Mesenchymal stem cell (in vitro differentiated cells and primary cell): ENCODE measurements at regions not wholly inside any gene's neighbourhood (a gene's known extent, or its start where the extent isn't known, plus 50 kb on each side); places are given as distances from the start of the nearest gene placed in this dataset.

Experiments
- DNase-seq: peaks from one replicate; pipeline ENCODE4 v3.0.0-alpha.2; 2013
- H2AFZ ChIP-seq: one replicate; pipeline ENCODE4 v1.6.1; 2013; ENCODE audit warnings: low read depth, mild to moderate bottlenecking, control low read depth, inconsistent platforms, low read length, moderate library complexity
- H2AK5ac ChIP-seq: 2 replicates; pipeline ENCODE4 v1.6.1; 2013; ENCODE audit warnings: low read length, moderate library complexity, mild to moderate bottlenecking, inconsistent platforms; ENCODE audit not compliant: severe bottlenecking
- H2BK120ac ChIP-seq: one replicate; pipeline ENCODE4 v1.6.1; 2013; ENCODE audit warnings: low read depth, mild to moderate bottlenecking, inconsistent platforms, low read length, moderate library complexity
- H2BK12ac ChIP-seq, 2 experiments: one replicate each; pipeline ENCODE4 v1.6.1; 2013; ENCODE audit warnings: inconsistent platforms in 2 of 2, low read length in 2 of 2, mild to moderate bottlenecking in 2 of 2, moderate library complexity in 2 of 2, control low read depth in 1 of 2
- H2BK15ac ChIP-seq: one replicate; pipeline ENCODE4 v1.6.1; 2013; ENCODE audit warnings: mild to moderate bottlenecking, low read depth, inconsistent platforms; ENCODE audit not compliant: poor library complexity, severe bottlenecking
- H2BK5ac ChIP-seq: 2 replicates; pipeline ENCODE4 v1.6.1; 2013; ENCODE audit warnings: low read depth, mild to moderate bottlenecking, low read length, control low read depth, inconsistent platforms; ENCODE audit not compliant: poor library complexity, severe bottlenecking
- H3K14ac ChIP-seq, 2 experiments: one replicate each; pipeline ENCODE4 v1.6.1; 2013; ENCODE audit warnings: inconsistent platforms in 2 of 2, low read length in 2 of 2, control low read depth in 1 of 2, mild to moderate bottlenecking in 1 of 2, moderate library complexity in 1 of 2
- H3K18ac ChIP-seq, 2 experiments: one replicate each; pipeline ENCODE4 v1.6.1; 2013; ENCODE audit warnings: inconsistent platforms in 2 of 2, low read length in 2 of 2, control low read depth in 1 of 2, low read depth in 1 of 2, mild to moderate bottlenecking in 1 of 2
- H3K23ac ChIP-seq, 2 experiments: one replicate each; pipeline ENCODE4 v1.6.1; 2013; ENCODE audit warnings: inconsistent platforms in 2 of 2, low read length in 2 of 2, mild to moderate bottlenecking in 2 of 2, moderate library complexity in 2 of 2, control low read depth in 1 of 2
- H3K27ac ChIP-seq: 2 replicates; pipeline ENCODE4 v1.5.1; 2013; ENCODE audit warnings: mild to moderate bottlenecking, moderate library complexity, low read length, control low read depth, inconsistent platforms; ENCODE audit not compliant: poor library complexity, severe bottlenecking
- H3K27me3 ChIP-seq, 2 experiments: 2 replicates each; pipeline versions ENCODE4 v1.6.1 to v1.7.0; 2013; ENCODE audit warnings: low read length in 2 of 2, mild to moderate bottlenecking in 2 of 2, moderate library complexity in 2 of 2, control low read depth in 1 of 2, inconsistent platforms in 1 of 2; ENCODE audit not compliant: control insufficient read depth in 1 of 2, insufficient read depth in 1 of 2
- H3K36me3 ChIP-seq, 2 experiments: 2 replicates each; pipeline versions ENCODE4 v1.6.1 to v1.7.0; 2013; ENCODE audit warnings: low read length in 2 of 2, control low read depth in 1 of 2, inconsistent platforms in 1 of 2, low read depth in 1 of 2, mild to moderate bottlenecking in 1 of 2; ENCODE audit not compliant: insufficient read depth in 2 of 2, control insufficient read depth in 1 of 2
- H3K4ac ChIP-seq, 2 experiments: one replicate each; pipeline ENCODE4 v1.6.1; 2013; ENCODE audit warnings: inconsistent platforms in 2 of 2, low read length in 2 of 2, mild to moderate bottlenecking in 2 of 2, moderate library complexity in 2 of 2, control low read depth in 1 of 2, low read depth in 1 of 2
- H3K4me1 ChIP-seq: 2 replicates; pipeline ENCODE4 v1.6.1; 2013; ENCODE audit warnings: low read depth, low read length, control low read depth; ENCODE audit not compliant: control insufficient read depth, insufficient read depth
- H3K4me2 ChIP-seq: 2 replicates; pipeline ENCODE4 v1.6.1; 2013; ENCODE audit warnings: low read length, mild to moderate bottlenecking, inconsistent platforms; ENCODE audit not compliant: poor library complexity, severe bottlenecking
- H3K4me3 ChIP-seq, 2 experiments: 2 replicates each; pipeline versions ENCODE4 v1.5.1 to v1.7.0; 2013; ENCODE audit warnings: low read length in 2 of 2, mild to moderate bottlenecking in 2 of 2, control low read depth in 1 of 2, low read depth in 1 of 2; ENCODE audit not compliant: insufficient read depth in 1 of 2
- H3K79me1 ChIP-seq: replicated peaks from 2 replicates; pipeline ENCODE4 v1.6.1; 2013; ENCODE audit warnings: mild to moderate bottlenecking, control low read depth, low read length, inconsistent platforms; ENCODE audit not compliant: poor library complexity, severe bottlenecking
- H3K9ac ChIP-seq: 2 replicates; pipeline ENCODE4 v1.7.0; 2013; ENCODE audit warnings: mild to moderate bottlenecking, low read length, moderate library complexity
- H3K9me3 ChIP-seq: 2 replicates; pipeline ENCODE4 v1.7.0; 2013; ENCODE audit warnings: mild to moderate bottlenecking, low read length; ENCODE audit not compliant: control insufficient read depth
- H4K8ac ChIP-seq: one replicate; pipeline ENCODE4 v1.6.1; 2013; ENCODE audit warnings: inconsistent platforms, mild to moderate bottlenecking, low read length, moderate library complexity
- H4K91ac ChIP-seq: one replicate; pipeline ENCODE4 v1.6.1; 2013; ENCODE audit warnings: mild to moderate bottlenecking, low read length, inconsistent platforms
- WGBS: methylation state at CpG from one replicate; pipeline ENCODE4 v1.1.7; 2013; ENCODE audit warnings: mixed read lengths; 5-methylcytosine and 5-hydroxymethylcytosine counted together

GRCh38 chr10:114754445-114755320, 66.9 kb upstream of the FHIP2A start:
- H3K14ac ChIP-seq, result no peak overlapping the region
- no peak overlapping the region for H2BK5ac ChIP-seq
- H4K8ac ChIP-seq, result no peak overlapping the region
- no peak overlapping the region for H3K23ac ChIP-seq
- WGBS, result 79% methylated on average over 13 of the region's 15 CpGs
- no peak overlapping the region for H2BK120ac ChIP-seq
- H3K4ac ChIP-seq, result no peak overlapping the region
- H4K91ac ChIP-seq, result peak overlapping the region; percentile 57
- DNase-seq, result peak; percentile 18
- peaks cover 6% of the 10 kb centered on the region for H3K4me1 ChIP-seq
- peak overlapping the region; percentile 26 for H2AK5ac ChIP-seq
- no peak overlapping the region for H3K9ac ChIP-seq
- H3K4me2 ChIP-seq, result no peak overlapping the region
- no peak overlapping the region for H2BK15ac ChIP-seq
- no peak overlapping the region for H2AFZ ChIP-seq
- no peak overlapping the region for H3K18ac ChIP-seq
- H3K79me1 ChIP-seq, result peaks cover 16% of the 10 kb centered on the region
- H3K27me3 ChIP-seq, result no peaks in the 10 kb centered on the region
- H2BK12ac ChIP-seq, result no peak overlapping the region
- H3K4me3 ChIP-seq, result no peak overlapping the region
- no peak overlapping the region for H3K27ac ChIP-seq
- no peaks in the 10 kb centered on the region for H3K9me3 ChIP-seq
- H3K36me3 ChIP-seq, result no peaks in the 10 kb centered on the region

GRCh38 chr10:114755537-114755936, 66.0 kb upstream of the FHIP2A start:
- Histone ChIP-seq H3K79me1 (peaks cover 15% of the 10 kb centered on the region), H3K4me1 (peaks cover 6% of the 10 kb centered on the region), H3K4ac (no peak overlapping the region), H2AK5ac (no peak overlapping the region), H4K91ac (no peak overlapping the region), H2BK5ac (no peak overlapping the region), H4K8ac (no peak overlapping the region), H2BK12ac (no peak overlapping the region), H3K23ac (no peak overlapping the region), H2BK120ac (no peak overlapping the region), H3K27ac (no peak overlapping the region), H3K14ac (no peak overlapping the region), H3K27me3 (no peaks in the 10 kb centered on the region), H2BK15ac (no peak overlapping the region), H3K18ac (no peak overlapping the region), H2AFZ (no peak overlapping the region), H3K36me3 (no peaks in the 10 kb centered on the region), H3K4me3 (no peak overlapping the region), H3K9me3 (no peaks in the 10 kb centered on the region), H3K4me2 (no peak overlapping the region), H3K9ac (no peak overlapping the region)
- no peak for DNase-seq
- WGBS, result 98% methylated on average over 6 of the region's 7 CpGs

GRCh38 chr10:114758331-114758730, 63.2 kb upstream of the FHIP2A start:
- no peak overlapping the region for H3K23ac ChIP-seq
- H3K36me3 ChIP-seq, result no peaks in the 10 kb centered on the region
- H3K9ac ChIP-seq, result peak overlapping the region; percentile 29
- H3K4me2 ChIP-seq, result no peak overlapping the region
- H2AFZ ChIP-seq, result no peak overlapping the region
- no peaks in the 10 kb centered on the region for H3K9me3 ChIP-seq
- peaks cover 6% of the 10 kb centered on the region for H3K4me1 ChIP-seq
- H2BK12ac ChIP-seq, result no peak overlapping the region
- H3K4ac ChIP-seq, result no peak overlapping the region
- H4K8ac ChIP-seq, result no peak overlapping the region
- H2BK120ac ChIP-seq, result no peak overlapping the region
- no CpG with 5 or more reads among the region's 1 CpG for WGBS
- no peak overlapping the region for H3K4me3 ChIP-seq
- H2BK5ac ChIP-seq, result no peak overlapping the region
- H3K27ac ChIP-seq, result no peak overlapping the region
- H3K27me3 ChIP-seq, result no peaks in the 10 kb centered on the region
- no peak overlapping the region for H2BK15ac ChIP-seq
- DNase-seq, result no peak
- no peak overlapping the region for H2AK5ac ChIP-seq
- H3K79me1 ChIP-seq, result peaks cover 12% of the 10 kb centered on the region
- H3K18ac ChIP-seq, result no peak overlapping the region
- no peak overlapping the region for H4K91ac ChIP-seq
- H3K14ac ChIP-seq, result no peak overlapping the region

GRCh38 chr10:114761205-114762193, 60.1 kb upstream of the FHIP2A start:
- Histone ChIP-seq H2AK5ac (no peak overlapping the region), H2BK5ac (no peak overlapping the region), H3K18ac (no peak overlapping the region), H2AFZ (no peak overlapping the region), H2BK15ac (no peak overlapping the region), H3K27me3 (no peaks in the 10 kb centered on the region), H3K27ac (no peak overlapping the region), H3K9me3 (no peaks in the 10 kb centered on the region), H4K91ac (no peak overlapping the region), H3K14ac (no peak overlapping the region), H3K9ac (no peak overlapping the region), H3K4me2 (no peak overlapping the region), H3K4me3 (no peak overlapping the region), H3K4ac (no peak overlapping the region), H3K79me1 (peaks cover 9% of the 10 kb centered on the region), H3K36me3 (no peaks in the 10 kb centered on the region), H4K8ac (no peak overlapping the region), H3K23ac (no peak overlapping the region), H3K4me1 (peaks cover 5% of the 10 kb centered on the region), H2BK120ac (no peak overlapping the region), H2BK12ac (no peak overlapping the region)
- WGBS, result 87% methylated on average over 8 of the region's 11 CpGs
- no peak for DNase-seq
